ENCODE measurements at regions not wholly inside any gene's neighbourhood (a gene's known extent, or its start where the extent isn't known, plus 50 kb on each side); places are given as distances from the start of the nearest gene placed in this dataset.

GRCh38 chr5:104764197-104764596 lies 1201.6 kb upstream of the NUDT12 start:
- Histone ChIP-seq H2BK5ac (ENCODE audit: insufficient read length, low read length) (no peak overlapping the region), H3K23me2 (ENCODE audit: insufficient read length, low read depth, low read length, poor library complexity, severe bottlenecking) (no peaks in the 10 kb centered on the region), H2AFZ (ENCODE audit: low read length) (no peak overlapping the region), H3K18ac (ENCODE audit: insufficient read length, low read depth, low read length) (no peak overlapping the region), H3K27ac (ENCODE audit: insufficient read length, low read depth, low read length) (no peak overlapping the region), H3K9ac (ENCODE audit: extremely low read depth, insufficient read length, low read length) (no peak overlapping the region), H3K9me3 (ENCODE audit: control insufficient read depth, low read depth, low read length) (no peaks in the 10 kb centered on the region), H3K23ac (ENCODE audit: insufficient read length, low read depth, low read length) (no peak overlapping the region), H3K4me2 (ENCODE audit: insufficient read depth, insufficient read length, low read length) (no peak overlapping the region), H3K4me1 (ENCODE audit: insufficient read depth, low read length) (no peaks in the 10 kb centered on the region), H4K91ac (ENCODE audit: insufficient read length, low read depth, low read length) (no peak overlapping the region), H3K56ac (ENCODE audit: insufficient read length, low read depth, low read length) (no peak overlapping the region), H3K79me2 (ENCODE audit: insufficient read depth, low read length) (no peaks in the 10 kb centered on the region), H2BK20ac (ENCODE audit: low read depth, low read length, poor library complexity, severe bottlenecking) (no peak overlapping the region), H3T11ph (ENCODE audit: low read length) (no peak overlapping the region), H3K27me3 (ENCODE audit: insufficient read depth, low read length) (no peaks in the 10 kb centered on the region), H2BK12ac (ENCODE audit: insufficient read length, low read depth, low read length) (no peak overlapping the region), H3K14ac (ENCODE audit: insufficient read depth, low read length) (no peak overlapping the region), H4K8ac (replicated peaks; ENCODE audit: insufficient read length, low read depth, low read length) (no peak overlapping the region), H3K4ac (ENCODE audit: low read depth, low read length) (no peak overlapping the region), H4K5ac (ENCODE audit: insufficient read length, low read depth, low read length) (no peak overlapping the region), H2BK15ac (ENCODE audit: low read depth, low read length) (no peak overlapping the region), H2AK5ac (ENCODE audit: insufficient read length, low read length) (no peak overlapping the region), H2BK120ac (ENCODE audit: low read depth, low read length, poor library complexity, severe bottlenecking) (no peak overlapping the region), H3K79me1 (ENCODE audit: insufficient read depth, low read depth, low read length, poor library complexity, severe bottlenecking) (no peaks in the 10 kb centered on the region), H4K20me1 (ENCODE audit: control insufficient read depth, insufficient read depth, insufficient read length) (no peaks in the 10 kb centered on the region)
- no CpG with 5 or more reads among the region's 2 CpGs for WGBS (ENCODE audit: extremely low coverage, insufficient read length, low lambda C conversion rate)
- no peak for DNase-seq
- no peak overlapping the region for H3K4me3 Mint-ChIP-seq
- no peaks in the 10 kb centered on the region; a peak in 2 of 7 replicates for H3K36me3 Mint-ChIP-seq (ENCODE audit: insufficient read depth in 1 of 3, low read depth in 3 of 3)
- TF ChIP-seq, protein P1, sequence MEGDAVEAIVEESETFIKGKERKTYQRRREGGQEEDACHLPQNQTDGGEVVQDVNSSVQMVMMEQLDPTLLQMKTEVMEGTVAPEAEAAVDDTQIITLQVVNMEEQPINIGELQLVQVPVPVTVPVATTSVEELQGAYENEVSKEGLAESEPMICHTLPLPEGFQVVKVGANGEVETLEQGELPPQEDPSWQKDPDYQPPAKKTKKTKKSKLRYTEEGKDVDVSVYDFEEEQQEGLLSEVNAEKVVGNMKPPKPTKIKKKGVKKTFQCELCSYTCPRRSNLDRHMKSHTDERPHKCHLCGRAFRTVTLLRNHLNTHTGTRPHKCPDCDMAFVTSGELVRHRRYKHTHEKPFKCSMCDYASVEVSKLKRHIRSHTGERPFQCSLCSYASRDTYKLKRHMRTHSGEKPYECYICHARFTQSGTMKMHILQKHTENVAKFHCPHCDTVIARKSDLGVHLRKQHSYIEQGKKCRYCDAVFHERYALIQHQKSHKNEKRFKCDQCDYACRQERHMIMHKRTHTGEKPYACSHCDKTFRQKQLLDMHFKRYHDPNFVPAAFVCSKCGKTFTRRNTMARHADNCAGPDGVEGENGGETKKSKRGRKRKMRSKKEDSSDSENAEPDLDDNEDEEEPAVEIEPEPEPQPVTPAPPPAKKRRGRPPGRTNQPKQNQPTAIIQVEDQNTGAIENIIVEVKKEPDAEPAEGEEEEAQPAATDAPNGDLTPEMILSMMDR (conservative IDR thresholded peaks at IDR 0.05) = no peak
- no peaks in the 10 kb centered on the region for H3K9me3 Mint-ChIP-seq
- no peak overlapping the region for H3K27ac Mint-ChIP-seq
- H3K4me1 Mint-ChIP-seq = peaks cover 4 to 10% of the 10 kb centered on the region in 2 experiments
- no peaks in the 10 kb centered on the region for H3K27me3 Mint-ChIP-seq (ENCODE audit: low read depth)
